ENCODE measurements at regions not wholly inside any gene's neighbourhood (a gene's known extent, or its start where the extent isn't known, plus 50 kb on each side); places are given as distances from the start of the nearest gene placed in this dataset.

GRCh38 chr9:101912698-101913097, 174.3 kb upstream of the GRIN3A start:
- Mint-ChIP-seq H3K36me3 (no peaks in the 10 kb centered on the region), H3K4me3 (no peak overlapping the region), H3K4me1 (no peaks in the 10 kb centered on the region), H3K27ac (no peak overlapping the region), H3K27me3 (no peaks in the 10 kb centered on the region), H3K9me3 (peaks cover 11% of the 10 kb centered on the region)
- ATAC-seq = no peak

- no peak overlapping the region for H3K4me3 Mint-ChIP-seq
- no peaks in the 10 kb centered on the region for H3K36me3 Mint-ChIP-seq
- H3K27ac Mint-ChIP-seq = no peak overlapping the region
- no peaks in the 10 kb centered on the region for H3K27me3 Mint-ChIP-seq
- no peak for ATAC-seq
- H3K9me3 Mint-ChIP-seq = peaks cover 11% of the 10 kb centered on the region
- H3K4me1 Mint-ChIP-seq = no peaks in the 10 kb centered on the region
Measured at GRCh38 chr9:101907466-101907865, 169.0 kb upstream of the GRIN3A start.

- Mint-ChIP-seq H3K27ac (no peak overlapping the region), H3K4me1 (no peaks in the 10 kb centered on the region), H3K27me3 (no peaks in the 10 kb centered on the region), H3K4me3 (no peak overlapping the region), H3K9me3 (peaks cover 6% of the 10 kb centered on the region), H3K36me3 (no peaks in the 10 kb centered on the region)
- ATAC-seq = no peak
Measured at GRCh38 chr9:101904845-101905244, 166.4 kb upstream of the GRIN3A start.

GRCh38 chr9:101902051-101902450, 163.6 kb upstream of the GRIN3A start:
- Mint-ChIP-seq H3K27ac (no peak overlapping the region), H3K27me3 (no peaks in the 10 kb centered on the region), H3K4me1 (no peaks in the 10 kb centered on the region), H3K4me3 (no peak overlapping the region), H3K36me3 (no peaks in the 10 kb centered on the region), H3K9me3 (no peaks in the 10 kb centered on the region)
- no peak for ATAC-seq

GRCh38 chr9:101897196-101897595, 158.7 kb upstream of the GRIN3A start:
- Mint-ChIP-seq H3K27me3 (no peaks in the 10 kb centered on the region), H3K36me3 (no peaks in the 10 kb centered on the region), H3K27ac (no peak overlapping the region), H3K9me3 (no peaks in the 10 kb centered on the region), H3K4me1 (no peaks in the 10 kb centered on the region), H3K4me3 (no peak overlapping the region)
- no peak for ATAC-seq

GRCh38 chr9:101893661-101894646, 155.5 kb upstream of the GRIN3A start:
- Mint-ChIP-seq H3K36me3 (no peaks in the 10 kb centered on the region), H3K4me3 (no peak overlapping the region), H3K9me3 (no peaks in the 10 kb centered on the region), H3K27me3 (no peaks in the 10 kb centered on the region), H3K27ac (no peak overlapping the region), H3K4me1 (no peaks in the 10 kb centered on the region)
- ATAC-seq = no peak

- no peaks in the 10 kb centered on the region for H3K27me3 Mint-ChIP-seq
- no peaks in the 10 kb centered on the region for H3K36me3 Mint-ChIP-seq
- no peaks in the 10 kb centered on the region for H3K4me1 Mint-ChIP-seq
- no peak overlapping the region for H3K4me3 Mint-ChIP-seq
- H3K9me3 Mint-ChIP-seq = no peaks in the 10 kb centered on the region
- no peak overlapping the region for H3K27ac Mint-ChIP-seq
- no peak for ATAC-seq
Measured at GRCh38 chr9:101881508-101881907, 143.1 kb upstream of the GRIN3A start.

- Mint-ChIP-seq H3K27me3 (no peaks in the 10 kb centered on the region), H3K36me3 (no peaks in the 10 kb centered on the region), H3K9me3 (no peaks in the 10 kb centered on the region), H3K27ac (no peak overlapping the region), H3K4me3 (no peak overlapping the region), H3K4me1 (no peaks in the 10 kb centered on the region)
- ATAC-seq = no peak
Measured at GRCh38 chr9:101880846-101881245, 142.4 kb upstream of the GRIN3A start.

GRCh38 chr9:101878734-101879133, 140.3 kb upstream of the GRIN3A start:
- Mint-ChIP-seq H3K36me3 (no peaks in the 10 kb centered on the region), H3K27me3 (no peaks in the 10 kb centered on the region), H3K4me3 (no peak overlapping the region), H3K9me3 (no peaks in the 10 kb centered on the region), H3K4me1 (no peaks in the 10 kb centered on the region), H3K27ac (no peak overlapping the region)
- no peak for ATAC-seq

GRCh38 chr9:101877439-101877838, 139.0 kb upstream of the GRIN3A start:
- Mint-ChIP-seq H3K36me3 (no peaks in the 10 kb centered on the region), H3K27me3 (no peaks in the 10 kb centered on the region), H3K27ac (no peak overlapping the region), H3K9me3 (no peaks in the 10 kb centered on the region), H3K4me1 (no peaks in the 10 kb centered on the region), H3K4me3 (no peak overlapping the region)
- ATAC-seq = no peak

GRCh38 chr9:101861472-101861871, 123.0 kb upstream of the GRIN3A start:
- H3K27me3 Mint-ChIP-seq = no peaks in the 10 kb centered on the region
- no peak overlapping the region for H3K4me3 Mint-ChIP-seq
- no peaks in the 10 kb centered on the region for H3K36me3 Mint-ChIP-seq
- H3K27ac Mint-ChIP-seq = no peak overlapping the region
- H3K9me3 Mint-ChIP-seq = no peaks in the 10 kb centered on the region
- no peak for ATAC-seq
- no peaks in the 10 kb centered on the region for H3K4me1 Mint-ChIP-seq

- no peak overlapping the region for H3K27ac Mint-ChIP-seq
- H3K4me1 Mint-ChIP-seq = no peaks in the 10 kb centered on the region
- H3K36me3 Mint-ChIP-seq = no peaks in the 10 kb centered on the region
- no peaks in the 10 kb centered on the region for H3K27me3 Mint-ChIP-seq
- H3K4me3 Mint-ChIP-seq = no peak overlapping the region
- no peaks in the 10 kb centered on the region for H3K9me3 Mint-ChIP-seq
- no peak for ATAC-seq
Measured at GRCh38 chr9:101860920-101861319, 122.5 kb upstream of the GRIN3A start.

- H3K4me3 Mint-ChIP-seq = no peak overlapping the region
- H3K4me1 Mint-ChIP-seq = no peaks in the 10 kb centered on the region
- no peak for ATAC-seq
- no peaks in the 10 kb centered on the region for H3K27me3 Mint-ChIP-seq
- no peaks in the 10 kb centered on the region for H3K9me3 Mint-ChIP-seq
- no peaks in the 10 kb centered on the region for H3K36me3 Mint-ChIP-seq
- no peak overlapping the region for H3K27ac Mint-ChIP-seq
Measured at GRCh38 chr9:101859620-101860019, 121.2 kb upstream of the GRIN3A start.

- no peak for ATAC-seq
- H3K9me3 Mint-ChIP-seq = peaks cover 4% of the 10 kb centered on the region
- no peaks in the 10 kb centered on the region for H3K27me3 Mint-ChIP-seq
- no peak overlapping the region for H3K4me3 Mint-ChIP-seq
- H3K27ac Mint-ChIP-seq = no peak overlapping the region
- no peaks in the 10 kb centered on the region for H3K4me1 Mint-ChIP-seq
- H3K36me3 Mint-ChIP-seq = no peaks in the 10 kb centered on the region
Measured at GRCh38 chr9:101858026-101858425, 119.6 kb upstream of the GRIN3A start.

GRCh38 chr9:101849102-101849707, 110.8 kb upstream of the GRIN3A start:
- Mint-ChIP-seq H3K4me3 (no peak overlapping the region), H3K4me1 (no peaks in the 10 kb centered on the region), H3K36me3 (no peaks in the 10 kb centered on the region), H3K27ac (no peak overlapping the region), H3K9me3 (peaks cover 4% of the 10 kb centered on the region), H3K27me3 (no peaks in the 10 kb centered on the region)
- no peak for ATAC-seq

GRCh38 chr9:101848485-101848919, 110.1 kb upstream of the GRIN3A start:
- Mint-ChIP-seq H3K9me3 (no peaks in the 10 kb centered on the region), H3K27ac (no peak overlapping the region), H3K4me1 (no peaks in the 10 kb centered on the region), H3K27me3 (no peaks in the 10 kb centered on the region), H3K36me3 (no peaks in the 10 kb centered on the region), H3K4me3 (no peak overlapping the region)
- ATAC-seq = peak; percentile 20
